BJ (cell line): ENCODE measurements at regions not wholly inside any gene's neighbourhood (a gene's known extent, or its start where the extent isn't known, plus 50 kb on each side); places are given as distances from the start of the nearest gene placed in this dataset.
"Not testable (repeated sequence)": the region's sequence is repeated elsewhere in the genome, so short reads cannot be mapped to it uniquely, and the experiment has no call there.

Experiments used
- CTCF ChIA-PET: fragments of 350-600 bp; formaldehyde crosslinking; extraction: SDS; loops from one replicate; lab custom pipeline; 2021; ENCODE audit warnings: antibody characterized with exemption, inconsistent platforms; lab: Yijun Ruan, JAX
- POLR2A ChIA-PET: fragments of 300-600 bp; sonication (Branson Sonifier 250); formaldehyde crosslinking; extraction: SDS; loops from one replicate; lab custom pipeline; 2021; ENCODE audit warnings: antibody characterized with exemption; lab: Charles Lee
- DNase-seq: peaks from one replicate; pipeline ENCODE4 v3.0.0-alpha.2; 2011; ENCODE audit warnings: low read depth
- H3K27me3 ChIP-seq: 2 replicates; pipeline ENCODE4 v1.6.0; 2011; ENCODE audit warnings: low read length; ENCODE audit not compliant: control insufficient read depth, insufficient read depth
- H3K36me3 ChIP-seq: 2 replicates; pipeline ENCODE4 v1.5.1; 2011; ENCODE audit warnings: low read length; ENCODE audit not compliant: control insufficient read depth, insufficient read depth
- H3K4me3 ChIP-seq: 2 replicates; pipeline ENCODE4 v1.5.1; 2011; ENCODE audit warnings: low read depth, mild to moderate bottlenecking, control low read depth, low read length
- TF ChIP-seq, protein P1 (sequence below): IDR thresholded peaks from 2 replicates; pipeline ENCODE4 v1.5.1; 2011; ENCODE audit warnings: low read depth, mild to moderate bottlenecking, control low read depth, inconsistent platforms, low read length, moderate library complexity; ENCODE audit not compliant: insufficient read depth

DNA sequence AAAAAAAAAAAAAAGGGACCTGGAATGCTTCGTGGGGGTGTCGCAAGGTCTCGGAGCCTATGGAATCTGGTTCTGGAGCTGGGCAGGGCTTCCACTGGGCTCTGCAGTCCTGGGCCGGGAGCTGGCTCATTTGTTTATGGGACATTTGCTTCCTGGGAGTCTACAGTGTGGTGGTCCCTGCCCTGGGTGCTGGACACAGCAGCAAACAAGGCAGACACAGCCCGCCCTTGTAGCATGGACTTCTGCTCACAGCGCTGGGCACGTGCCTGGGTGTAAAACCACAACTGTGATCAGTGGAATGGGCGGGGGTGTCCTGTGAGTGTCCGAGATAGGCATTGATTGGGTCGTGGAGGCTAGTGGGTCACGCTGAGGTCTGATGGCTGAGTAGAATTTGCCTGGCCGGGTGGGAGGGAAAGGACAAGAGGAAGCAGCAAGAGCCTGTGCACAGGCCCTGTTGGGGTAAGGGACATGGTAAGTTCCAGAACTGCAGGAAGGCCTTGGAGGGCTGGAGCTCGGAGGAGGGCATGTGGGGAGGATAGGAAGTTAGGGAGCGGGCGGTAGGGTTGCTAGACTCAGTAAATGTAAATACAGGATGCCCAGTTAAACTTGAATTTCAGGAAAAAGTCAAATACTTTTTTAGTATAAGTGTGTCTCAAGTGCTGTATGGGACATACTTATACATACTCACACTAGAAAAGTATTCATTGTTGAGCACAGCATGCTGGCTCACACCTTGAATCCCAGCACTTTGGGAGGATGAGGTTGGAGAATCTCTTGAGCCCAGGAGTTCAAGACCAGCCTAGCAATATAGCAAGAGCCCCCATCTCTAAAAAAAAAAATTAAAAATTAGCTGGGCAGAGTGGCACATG lies 61.3 kb upstream of the PMEPA1 start:
- Histone ChIP-seq H3K36me3 (no peaks in the 10 kb centered on the region), H3K27me3 (peaks cover 5% of the 10 kb centered on the region), H3K4me3 (no peak overlapping the region)
- TF ChIP-seq, protein P1, sequence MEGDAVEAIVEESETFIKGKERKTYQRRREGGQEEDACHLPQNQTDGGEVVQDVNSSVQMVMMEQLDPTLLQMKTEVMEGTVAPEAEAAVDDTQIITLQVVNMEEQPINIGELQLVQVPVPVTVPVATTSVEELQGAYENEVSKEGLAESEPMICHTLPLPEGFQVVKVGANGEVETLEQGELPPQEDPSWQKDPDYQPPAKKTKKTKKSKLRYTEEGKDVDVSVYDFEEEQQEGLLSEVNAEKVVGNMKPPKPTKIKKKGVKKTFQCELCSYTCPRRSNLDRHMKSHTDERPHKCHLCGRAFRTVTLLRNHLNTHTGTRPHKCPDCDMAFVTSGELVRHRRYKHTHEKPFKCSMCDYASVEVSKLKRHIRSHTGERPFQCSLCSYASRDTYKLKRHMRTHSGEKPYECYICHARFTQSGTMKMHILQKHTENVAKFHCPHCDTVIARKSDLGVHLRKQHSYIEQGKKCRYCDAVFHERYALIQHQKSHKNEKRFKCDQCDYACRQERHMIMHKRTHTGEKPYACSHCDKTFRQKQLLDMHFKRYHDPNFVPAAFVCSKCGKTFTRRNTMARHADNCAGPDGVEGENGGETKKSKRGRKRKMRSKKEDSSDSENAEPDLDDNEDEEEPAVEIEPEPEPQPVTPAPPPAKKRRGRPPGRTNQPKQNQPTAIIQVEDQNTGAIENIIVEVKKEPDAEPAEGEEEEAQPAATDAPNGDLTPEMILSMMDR: no peak
- CTCF ChIA-PET: interaction anchor here (0.6 to 1.2 kb wide), 3 partner anchors 9 to 117 kb away, joined by 3 read pairs; no protein-coding TSS in a partner anchor
- POLR2A ChIA-PET: no interaction called here
- DNase-seq: no peak

DNA sequence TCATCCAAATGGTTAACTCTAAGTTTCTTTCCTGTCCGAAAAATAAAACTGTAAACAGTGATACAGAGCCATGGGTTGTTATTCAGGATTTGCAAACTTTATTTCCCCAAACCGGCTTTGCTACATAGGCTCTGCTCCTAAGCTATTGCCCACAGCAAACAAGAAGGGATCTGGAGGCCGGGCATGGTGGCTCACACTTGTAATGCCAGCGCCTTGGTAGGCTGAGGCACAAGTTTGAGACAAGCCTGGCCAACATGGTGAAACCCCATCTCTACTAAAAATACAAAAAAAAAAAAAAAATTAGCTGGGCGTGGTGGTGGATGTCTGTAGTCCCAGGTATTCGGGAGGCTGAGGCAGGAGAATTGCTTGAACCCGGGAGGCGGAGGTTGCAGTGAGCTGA lies 60.6 kb upstream of the PMEPA1 start:
- H3K36me3 ChIP-seq, DNase-seq, H3K4me3 ChIP-seq, POLR2A ChIA-PET, H3K27me3 ChIP-seq: not testable (repeated sequence)
- CTCF ChIA-PET: interaction anchor here (1.2 kb wide), 1 partner anchor 116 kb away, joined by 3 read pairs; no protein-coding TSS in a partner anchor

DNA sequence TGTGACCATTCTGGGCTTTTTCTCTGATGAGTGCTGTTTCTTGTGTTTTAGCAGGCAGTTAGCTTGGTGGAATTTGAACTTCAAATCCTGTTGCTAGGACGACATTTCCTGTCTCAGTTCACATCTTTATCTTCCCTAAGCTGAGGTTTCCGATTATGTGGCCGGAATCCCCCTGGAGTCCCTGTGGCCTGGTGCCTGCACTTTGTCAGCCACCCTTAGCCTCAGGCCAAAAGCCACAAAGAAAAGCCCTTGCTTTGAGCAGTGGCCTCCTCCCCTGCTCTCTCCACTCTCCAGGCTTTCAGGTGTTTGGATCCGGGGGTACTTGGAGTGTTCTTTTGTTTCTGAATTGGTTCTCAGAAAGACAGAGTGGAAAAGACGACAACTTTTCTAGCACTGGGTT lies 59.9 kb upstream of the PMEPA1 start:
- DNase-seq: no peak
- POLR2A ChIA-PET: no interaction called here
- CTCF ChIA-PET: interaction anchor here (1.2 kb wide), 1 partner anchor 116 kb away, joined by 3 read pairs; no protein-coding TSS in a partner anchor
- TF ChIP-seq, protein P1: no peak
- Histone ChIP-seq H3K4me3 (no peak overlapping the region), H3K27me3 (peaks cover 3% of the 10 kb centered on the region; the same call in 1 of the 2 replicates), H3K36me3 (no peaks in the 10 kb centered on the region)

- Histone ChIP-seq H3K27me3 (peaks cover 6% of the 10 kb centered on the region; the same call in 1 of the 2 replicates), H3K4me3 (no peak overlapping the region), H3K36me3 (no peaks in the 10 kb centered on the region)
- TF ChIP-seq, protein P1: no peak
- DNase-seq: no peak
- CTCF ChIA-PET: no interaction called here
- POLR2A ChIA-PET: no interaction called here
These were observed 58.7 kb upstream of the PMEPA1 start for GRCh38 chr20:57768519-57768918.

DNA sequence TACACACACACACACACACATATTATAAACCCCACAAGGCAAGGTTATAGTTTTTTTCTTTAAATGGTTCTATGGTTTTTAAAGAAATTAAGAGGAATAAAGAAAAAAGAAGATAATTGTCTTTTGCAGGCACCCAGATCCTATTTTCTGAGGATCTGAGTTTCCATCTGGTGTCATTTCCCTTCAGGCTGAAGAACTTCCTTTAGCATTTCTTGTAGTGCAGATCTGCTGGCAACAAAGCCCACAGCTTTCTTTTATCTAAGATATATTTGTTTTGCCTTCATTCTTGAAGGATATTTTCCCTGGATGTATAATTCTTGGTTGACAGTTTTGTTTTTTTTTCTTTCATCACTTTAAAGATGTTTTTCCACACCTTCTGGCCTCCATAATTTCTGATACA lies 57.6 kb upstream of the PMEPA1 start:
- Histone ChIP-seq H3K36me3 (no peaks in the 10 kb centered on the region), H3K27me3 (peaks cover 8% of the 10 kb centered on the region), H3K4me3 (no peak overlapping the region)
- no peak for DNase-seq
- TF ChIP-seq, protein P1: no peak
- ChIA-PET CTCF (no interaction called here), POLR2A (no interaction called here)
